ENCODE measurements at regions not wholly inside any gene's neighbourhood (a gene's known extent, or its start where the extent isn't known, plus 50 kb on each side); places are given as distances from the start of the nearest gene placed in this dataset.

DNA sequence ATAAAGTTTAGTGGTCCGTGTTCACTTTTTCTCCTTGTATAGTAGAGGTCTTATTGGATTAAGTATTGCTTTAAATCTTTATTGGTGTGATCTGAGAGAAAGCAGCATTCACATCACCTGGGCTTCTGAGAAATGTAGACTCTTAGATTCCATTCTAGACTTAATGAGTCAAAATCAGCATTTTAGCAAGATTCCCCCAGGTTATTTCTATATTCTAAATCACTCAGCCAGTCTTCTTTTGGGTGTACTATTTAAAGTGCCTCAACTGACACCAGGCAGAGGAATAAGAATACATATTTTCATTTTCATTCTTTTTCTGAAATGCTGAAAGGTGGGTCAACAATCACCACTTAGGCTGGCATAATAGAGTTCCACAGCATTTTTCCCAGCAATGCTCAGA lies 481.7 kb downstream of the TUSC7 start:
- Histone ChIP-seq H3K27ac (ENCODE audit: low read depth in 1 of 2, low read length in 1 of 2) (no peak overlapping the region), H3K27me3 (ENCODE audit: control insufficient read depth in 3 of 3, insufficient read depth in 3 of 3, low read length in 2 of 3) (no peaks in the 10 kb centered on the region), H3K4me3 (no peak overlapping the region), H3K9me3 (ENCODE audit: control insufficient read depth in 4 of 4, insufficient read depth in 3 of 4, low read length in 3 of 4) (no peaks in the 10 kb centered on the region), H3K9ac (ENCODE audit: insufficient read depth in 1 of 2, low read length in 2 of 2) (no peak overlapping the region), H3K36me3 (ENCODE audit: control insufficient read depth in 4 of 4, insufficient read depth in 4 of 4, low read length in 4 of 4) (no peaks in the 10 kb centered on the region), H3K4me1 (ENCODE audit: control insufficient read depth in 5 of 5, insufficient read depth in 5 of 5, low read length in 5 of 5) (no peaks in the 10 kb centered on the region)
- TF ChIP-seq, protein P1, sequence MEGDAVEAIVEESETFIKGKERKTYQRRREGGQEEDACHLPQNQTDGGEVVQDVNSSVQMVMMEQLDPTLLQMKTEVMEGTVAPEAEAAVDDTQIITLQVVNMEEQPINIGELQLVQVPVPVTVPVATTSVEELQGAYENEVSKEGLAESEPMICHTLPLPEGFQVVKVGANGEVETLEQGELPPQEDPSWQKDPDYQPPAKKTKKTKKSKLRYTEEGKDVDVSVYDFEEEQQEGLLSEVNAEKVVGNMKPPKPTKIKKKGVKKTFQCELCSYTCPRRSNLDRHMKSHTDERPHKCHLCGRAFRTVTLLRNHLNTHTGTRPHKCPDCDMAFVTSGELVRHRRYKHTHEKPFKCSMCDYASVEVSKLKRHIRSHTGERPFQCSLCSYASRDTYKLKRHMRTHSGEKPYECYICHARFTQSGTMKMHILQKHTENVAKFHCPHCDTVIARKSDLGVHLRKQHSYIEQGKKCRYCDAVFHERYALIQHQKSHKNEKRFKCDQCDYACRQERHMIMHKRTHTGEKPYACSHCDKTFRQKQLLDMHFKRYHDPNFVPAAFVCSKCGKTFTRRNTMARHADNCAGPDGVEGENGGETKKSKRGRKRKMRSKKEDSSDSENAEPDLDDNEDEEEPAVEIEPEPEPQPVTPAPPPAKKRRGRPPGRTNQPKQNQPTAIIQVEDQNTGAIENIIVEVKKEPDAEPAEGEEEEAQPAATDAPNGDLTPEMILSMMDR (IDR thresholded peaks at IDR 0.05; ENCODE audit: control extremely low read depth, extremely low read depth): no peak
- no peak for DNase-seq
- ATAC-seq (ENCODE audit: insufficient read depth, low FRiP score): no peak
- WGBS, 2 donors: 83 to 86% methylated on average over 1 of the region's 1 CpG

- Histone ChIP-seq H3K4me1 (ENCODE audit: control insufficient read depth in 5 of 5, insufficient read depth in 5 of 5, low read length in 5 of 5) (no peaks in the 10 kb centered on the region), H3K27me3 (ENCODE audit: control insufficient read depth in 3 of 3, insufficient read depth in 3 of 3, low read length in 2 of 3) (peaks cover 0 to 3% (median 0%) of the 10 kb centered on the region in 3 donors), H3K36me3 (ENCODE audit: control insufficient read depth in 4 of 4, insufficient read depth in 4 of 4, low read length in 4 of 4) (no peaks in the 10 kb centered on the region), H3K4me3 (no peak overlapping the region), H3K9me3 (ENCODE audit: control insufficient read depth in 4 of 4, insufficient read depth in 3 of 4, low read length in 3 of 4) (no peaks in the 10 kb centered on the region), H3K9ac (ENCODE audit: insufficient read depth in 1 of 2, low read length in 2 of 2) (no peak overlapping the region), H3K27ac (ENCODE audit: low read depth in 1 of 2, low read length in 1 of 2) (no peak overlapping the region)
- 84 to 86% methylated on average over 8 of the region's 8 CpGs for WGBS, 2 donors
- no peak for ATAC-seq (ENCODE audit: insufficient read depth, low FRiP score)
- DNase-seq: no peak
- TF ChIP-seq, protein P1 (IDR thresholded peaks at IDR 0.05; ENCODE audit: control extremely low read depth, extremely low read depth): no peak
These were observed 483.3 kb downstream of the TUSC7 start for GRCh38 chr3:117192888-117193287.

DNA sequence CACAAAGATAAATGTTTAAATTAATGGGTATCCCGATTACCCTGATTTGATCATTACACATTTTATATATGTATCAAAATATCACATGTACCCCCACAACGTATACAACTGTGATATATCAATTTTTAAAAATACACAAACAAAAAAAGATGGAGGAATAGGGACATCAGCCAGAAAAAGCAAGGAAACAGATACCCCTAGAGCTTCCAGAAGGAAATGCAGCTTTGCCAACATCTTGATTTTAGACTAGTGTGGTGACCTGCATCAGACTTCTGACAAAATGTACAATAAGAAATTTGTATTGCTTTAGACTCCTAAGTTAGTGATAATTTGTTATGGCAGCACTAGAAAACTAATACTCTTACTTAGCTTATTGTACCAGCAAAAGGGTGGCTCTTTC lies 483.8 kb downstream of the TUSC7 start:
- no peaks in the 10 kb centered on the region for H3K4me1 ChIP-seq (ENCODE audit: control insufficient read depth in 5 of 5, insufficient read depth in 5 of 5, low read length in 5 of 5)
- no peak overlapping the region for H3K4me3 ChIP-seq
- 79 to 85% methylated on average over 2 of the region's 2 CpGs for WGBS, 2 donors
- H3K9ac ChIP-seq (ENCODE audit: insufficient read depth in 1 of 2, low read length in 2 of 2): no peak overlapping the region
- H3K27ac ChIP-seq (ENCODE audit: low read depth in 1 of 2, low read length in 1 of 2): no peak overlapping the region
- no peak for ATAC-seq (ENCODE audit: insufficient read depth, low FRiP score)
- peaks cover 0 to 3% (median 0%) of the 10 kb centered on the region in 3 donors for H3K27me3 ChIP-seq (ENCODE audit: control insufficient read depth in 3 of 3, insufficient read depth in 3 of 3, low read length in 2 of 3)
- H3K9me3 ChIP-seq (ENCODE audit: control insufficient read depth in 4 of 4, insufficient read depth in 3 of 4, low read length in 3 of 4): no peaks in the 10 kb centered on the region
- TF ChIP-seq, protein P1 (IDR thresholded peaks at IDR 0.05; ENCODE audit: control extremely low read depth, extremely low read depth): no peak
- no peaks in the 10 kb centered on the region for H3K36me3 ChIP-seq (ENCODE audit: control insufficient read depth in 4 of 4, insufficient read depth in 4 of 4, low read length in 4 of 4)
- no peak for DNase-seq

GRCh38 chr3:117195034-117195433 lies 485.5 kb downstream of the TUSC7 start:
- no peak overlapping the region for H3K27ac ChIP-seq (ENCODE audit: low read depth in 1 of 2, low read length in 1 of 2)
- no peak for ATAC-seq (ENCODE audit: insufficient read depth, low FRiP score)
- peaks cover 0 to 3% (median 0%) of the 10 kb centered on the region in 3 donors for H3K27me3 ChIP-seq (ENCODE audit: control insufficient read depth in 3 of 3, insufficient read depth in 3 of 3, low read length in 2 of 3)
- no peaks in the 10 kb centered on the region for H3K4me1 ChIP-seq (ENCODE audit: control insufficient read depth in 5 of 5, insufficient read depth in 5 of 5, low read length in 5 of 5)
- DNase-seq: no peak
- no peak overlapping the region for H3K9ac ChIP-seq (ENCODE audit: insufficient read depth in 1 of 2, low read length in 2 of 2)
- H3K36me3 ChIP-seq (ENCODE audit: control insufficient read depth in 4 of 4, insufficient read depth in 4 of 4, low read length in 4 of 4): no peaks in the 10 kb centered on the region
- TF ChIP-seq, protein P1 (IDR thresholded peaks at IDR 0.05; ENCODE audit: control extremely low read depth, extremely low read depth): no peak
- no peak overlapping the region for H3K4me3 ChIP-seq
- H3K9me3 ChIP-seq (ENCODE audit: control insufficient read depth in 4 of 4, insufficient read depth in 3 of 4, low read length in 3 of 4): no peaks in the 10 kb centered on the region
